ENCODE measurements at regions not wholly inside any gene's neighbourhood (a gene's known extent, or its start where the extent isn't known, plus 50 kb on each side); places are given as distances from the start of the nearest gene placed in this dataset.
"Not testable (repeated sequence)": the region's sequence is repeated elsewhere in the genome, so short reads cannot be mapped to it uniquely, and the experiment has no call there.

DNA sequence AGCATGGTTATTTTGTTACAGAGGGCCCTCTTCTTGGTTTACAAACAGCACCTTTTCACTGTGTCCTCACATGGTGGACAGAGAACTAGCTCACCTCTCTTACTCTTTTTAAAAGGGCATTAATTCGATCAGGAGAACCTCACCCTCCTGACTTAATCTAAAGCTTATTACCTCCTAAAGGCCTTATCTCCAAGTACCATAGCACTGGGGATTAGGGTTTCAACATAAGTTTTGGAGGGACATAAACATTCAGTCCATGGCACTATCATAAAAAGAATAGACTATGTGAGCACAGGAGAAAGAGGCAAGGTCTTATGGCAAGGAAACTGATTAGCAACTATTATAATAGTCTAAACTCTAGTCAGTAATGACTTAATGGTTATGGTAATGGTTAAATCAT lies 736.2 kb upstream of the ADGRB3 start:
- no peak for DNase-seq (ENCODE audit: low read depth in 2 of 2)

DNA sequence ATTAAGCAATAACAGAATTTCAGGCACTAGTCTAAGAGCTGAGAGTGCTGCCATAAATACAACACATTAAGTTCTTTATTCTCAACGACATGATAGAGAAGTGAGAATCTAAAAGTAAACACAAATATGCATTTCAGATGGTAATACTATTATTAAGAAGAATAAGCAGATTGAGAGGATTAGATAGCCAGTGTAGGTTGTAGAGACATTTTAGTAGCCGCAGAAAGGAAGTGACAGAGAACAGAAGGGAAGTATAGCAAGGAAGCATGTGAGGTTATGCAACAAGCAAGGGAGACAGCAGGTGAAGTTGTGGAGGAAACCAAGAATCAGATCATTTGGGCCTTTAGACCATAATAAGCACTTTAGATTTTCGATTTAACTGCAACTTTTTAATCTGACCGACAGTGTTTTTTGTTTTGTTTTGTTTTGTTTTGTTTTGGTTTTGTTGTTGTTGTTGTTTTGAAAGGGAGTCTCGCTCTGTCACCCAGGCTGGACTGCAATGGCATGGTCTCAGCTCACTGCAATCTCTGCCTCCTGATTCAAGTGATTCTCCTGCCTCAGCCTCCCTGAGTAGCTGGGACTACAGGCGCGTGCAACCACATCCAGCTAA lies 737.0 kb upstream of the ADGRB3 start:
- no peak for DNase-seq (ENCODE audit: low read depth in 2 of 2)

DNA sequence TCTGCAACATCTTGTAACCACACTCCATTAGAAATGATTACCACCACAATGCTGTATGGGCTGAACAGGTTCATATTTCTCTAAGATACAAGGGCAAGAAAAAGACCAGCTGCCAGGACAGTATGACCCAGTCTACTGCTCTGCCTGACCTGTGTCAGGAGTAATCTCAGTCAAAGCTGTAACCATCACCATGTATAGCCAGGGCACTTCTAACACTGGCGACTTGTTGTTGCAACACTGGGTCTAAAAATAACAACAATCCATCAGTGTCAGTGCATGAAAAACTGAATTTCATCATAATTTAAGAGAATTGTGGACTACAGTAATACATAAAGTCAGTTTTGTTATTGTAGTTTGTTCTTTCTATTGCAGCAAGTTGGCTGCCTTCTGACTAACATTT lies 738.6 kb upstream of the ADGRB3 start:
- no peak for DNase-seq (ENCODE audit: low read depth in 2 of 2)

DNA sequence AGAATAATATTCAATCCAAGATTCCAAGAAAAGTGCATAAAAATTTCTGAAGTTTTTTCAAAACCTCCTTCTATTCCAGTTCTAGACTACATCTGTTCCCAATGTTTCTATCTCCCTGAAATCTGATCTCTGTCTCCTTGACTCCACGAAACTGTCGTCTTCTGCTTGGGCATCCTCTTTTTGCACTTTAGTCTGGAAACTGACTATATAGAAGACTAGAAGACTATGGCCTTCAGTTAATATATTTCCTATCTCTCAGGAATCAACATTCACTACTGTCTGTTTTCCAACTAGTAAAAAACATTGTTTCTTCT lies 745.4 kb upstream of the ADGRB3 start:
- DNase-seq (ENCODE audit: low read depth in 2 of 2), result no peak

DNA sequence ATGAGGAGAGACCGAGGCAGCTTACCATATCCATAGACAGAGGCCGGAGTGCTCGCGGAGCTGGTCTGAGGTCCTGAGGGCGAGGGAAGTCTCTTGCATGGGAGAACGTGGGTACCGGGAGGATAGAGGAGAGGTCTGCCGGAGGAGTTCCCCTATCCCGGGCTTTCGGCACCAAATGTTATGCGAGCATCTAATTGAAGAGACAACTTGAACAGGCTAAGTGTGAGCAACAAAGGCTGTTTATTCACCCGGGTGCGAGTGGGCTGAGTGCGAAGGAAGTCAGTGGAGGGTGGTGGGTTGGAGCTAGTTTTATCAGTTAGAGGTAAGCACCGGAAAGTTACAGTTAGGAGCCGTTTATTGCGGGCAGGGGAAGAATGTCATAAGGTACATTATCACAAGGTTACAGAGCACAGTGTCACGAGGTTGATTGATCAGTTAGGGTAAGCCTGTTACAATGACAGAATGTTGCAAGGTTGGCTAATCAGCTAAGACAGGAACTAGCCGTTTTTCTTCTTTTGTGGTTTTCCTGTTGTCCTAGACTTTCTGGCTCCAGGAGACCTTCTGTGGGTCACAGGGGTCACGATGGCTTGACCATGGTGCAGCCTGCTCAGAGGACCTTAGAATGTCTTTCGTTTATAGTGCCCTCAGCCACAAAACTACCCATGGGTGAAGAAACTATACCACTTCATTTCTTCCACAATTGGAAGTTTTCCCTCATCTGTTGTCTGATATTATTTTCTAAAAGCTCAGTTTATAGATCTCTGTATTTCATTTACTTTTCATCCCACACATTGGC lies 746.0 kb upstream of the ADGRB3 start:
- DNase-seq (ENCODE audit: low read depth in 2 of 2), result no peak

DNA sequence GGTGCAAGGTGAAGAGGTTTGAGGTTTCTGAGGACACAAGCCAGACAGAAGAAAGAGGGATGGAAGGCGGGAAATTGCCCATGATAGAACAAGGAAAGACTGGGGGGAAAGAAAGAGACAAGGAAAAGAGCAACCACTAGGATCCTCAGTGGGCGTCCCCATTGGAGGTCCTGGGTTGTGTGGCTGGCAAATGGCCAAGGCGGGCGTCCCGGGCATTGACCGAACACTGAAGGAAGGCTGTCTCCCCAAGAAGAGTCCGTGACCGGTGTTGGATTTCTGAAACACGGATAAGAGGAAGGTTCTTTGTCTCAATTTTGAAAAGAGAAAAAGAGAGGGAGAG lies 746.6 kb upstream of the ADGRB3 start:
- DNase-seq (ENCODE audit: low read depth in 2 of 2), result no peak

DNA sequence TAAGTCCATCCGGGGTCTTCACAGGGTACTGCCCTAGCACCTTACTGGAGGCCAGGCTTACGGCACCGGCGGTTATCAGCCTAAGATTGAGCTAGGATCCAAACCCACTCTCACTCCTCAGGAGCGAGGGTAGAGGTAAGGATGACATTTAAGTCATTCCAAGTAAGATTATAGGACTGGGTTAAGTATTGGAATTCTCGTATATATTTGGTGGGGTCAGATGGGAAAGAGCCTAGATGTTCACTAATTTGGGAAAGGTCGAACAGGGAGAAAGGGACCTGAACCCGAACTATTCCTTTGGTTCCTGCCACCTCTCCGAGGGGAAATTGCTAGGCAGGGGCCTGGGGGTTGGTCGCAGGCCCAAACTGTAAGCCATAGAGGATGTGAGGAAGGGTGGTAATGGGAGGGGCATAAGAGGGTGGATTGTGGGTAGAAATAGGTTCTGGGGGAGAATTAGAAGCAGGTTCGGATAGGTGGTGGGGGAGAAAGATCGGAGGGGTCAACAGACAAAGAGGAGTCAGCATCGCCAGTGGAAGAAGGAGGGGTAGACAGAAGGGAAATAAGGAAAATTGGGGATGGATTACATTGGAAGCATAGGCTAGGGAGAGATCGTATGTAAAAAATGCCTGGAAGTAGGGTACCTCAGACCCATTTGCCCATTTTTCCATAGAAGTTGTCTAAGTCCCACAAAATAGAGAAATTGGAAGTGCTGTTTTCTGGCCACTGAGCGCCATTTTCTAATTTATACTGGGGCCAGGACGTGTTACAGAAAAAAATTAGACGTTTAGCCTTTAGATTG lies 747.1 kb upstream of the ADGRB3 start:
- DNase-seq (ENCODE audit: low read depth in 2 of 2), result no peak

DNA sequence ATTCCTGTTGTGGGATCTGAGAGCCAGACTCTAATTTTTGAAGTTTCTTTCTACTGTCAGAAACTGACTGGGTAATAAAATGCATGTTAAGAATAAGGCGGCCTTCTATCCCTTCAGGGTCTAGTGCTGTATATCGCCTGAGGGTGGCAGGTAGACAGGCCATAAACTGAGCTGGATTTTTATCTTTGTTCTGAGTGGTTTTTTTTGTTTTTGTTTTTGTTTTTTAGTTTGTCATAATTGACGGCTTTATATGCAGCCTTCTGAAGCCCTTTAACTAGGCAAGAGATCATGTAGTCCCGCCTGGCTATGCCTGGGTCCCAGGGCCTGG lies 747.7 kb upstream of the ADGRB3 start:
- no peak for DNase-seq (ENCODE audit: low read depth in 2 of 2)

DNA sequence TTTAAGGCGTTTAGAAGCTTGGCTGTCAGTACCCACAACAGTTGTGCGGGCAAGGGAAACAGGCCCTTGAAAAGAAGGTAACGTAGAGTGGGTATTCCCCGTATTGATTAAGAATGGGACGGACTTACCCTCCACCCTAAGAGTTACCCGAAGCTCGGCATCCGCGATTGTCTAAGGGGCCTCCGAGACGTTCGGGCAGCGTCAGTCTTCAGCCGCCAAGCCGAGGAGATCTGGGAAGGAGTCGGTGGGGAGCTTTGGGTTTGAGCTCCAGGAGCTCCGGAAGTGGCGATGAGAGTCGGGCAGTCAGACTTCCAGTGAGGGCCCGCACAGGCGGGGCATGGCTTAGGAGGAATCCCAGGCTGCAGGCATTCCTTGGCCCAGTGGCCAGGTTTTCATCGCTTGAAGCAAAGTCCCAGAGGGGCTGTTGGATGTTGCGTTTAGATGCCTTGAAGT lies 748.2 kb upstream of the ADGRB3 start:
- DNase-seq (ENCODE audit: low read depth in 2 of 2), result no peak

DNA sequence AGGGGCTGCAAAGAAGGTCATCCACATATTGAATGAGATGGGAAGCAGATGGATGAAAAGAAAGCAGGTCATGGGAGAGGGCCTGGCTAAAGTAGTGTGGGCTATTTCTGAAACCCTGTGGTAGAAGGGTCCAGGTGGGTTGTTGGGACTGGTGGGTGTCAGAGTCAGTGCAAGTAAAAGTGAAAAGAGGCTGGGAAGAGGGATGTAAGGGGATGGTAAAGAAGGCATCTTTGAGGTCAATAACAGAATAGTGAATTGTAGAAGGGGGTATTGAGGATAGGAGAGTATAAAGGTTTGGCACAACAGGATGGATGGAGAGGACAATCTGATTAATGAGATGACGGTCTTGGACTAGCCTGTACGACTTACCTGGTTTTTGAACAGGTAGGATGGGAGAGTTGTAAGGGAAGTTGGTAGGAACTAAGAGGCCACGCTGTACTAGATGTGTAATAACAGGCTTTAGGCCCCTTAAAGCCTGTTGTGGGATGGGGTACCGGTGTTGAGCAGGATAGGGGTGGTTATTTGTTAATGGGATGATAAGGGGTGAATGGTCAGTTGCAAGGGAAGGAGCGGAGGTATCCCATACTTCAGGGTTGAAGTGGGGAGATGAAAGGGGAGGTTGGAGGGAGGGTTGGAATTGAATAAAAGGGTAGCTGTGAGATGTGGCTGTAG lies 748.9 kb upstream of the ADGRB3 start:
- no peak for DNase-seq (ENCODE audit: low read depth in 2 of 2)

DNA sequence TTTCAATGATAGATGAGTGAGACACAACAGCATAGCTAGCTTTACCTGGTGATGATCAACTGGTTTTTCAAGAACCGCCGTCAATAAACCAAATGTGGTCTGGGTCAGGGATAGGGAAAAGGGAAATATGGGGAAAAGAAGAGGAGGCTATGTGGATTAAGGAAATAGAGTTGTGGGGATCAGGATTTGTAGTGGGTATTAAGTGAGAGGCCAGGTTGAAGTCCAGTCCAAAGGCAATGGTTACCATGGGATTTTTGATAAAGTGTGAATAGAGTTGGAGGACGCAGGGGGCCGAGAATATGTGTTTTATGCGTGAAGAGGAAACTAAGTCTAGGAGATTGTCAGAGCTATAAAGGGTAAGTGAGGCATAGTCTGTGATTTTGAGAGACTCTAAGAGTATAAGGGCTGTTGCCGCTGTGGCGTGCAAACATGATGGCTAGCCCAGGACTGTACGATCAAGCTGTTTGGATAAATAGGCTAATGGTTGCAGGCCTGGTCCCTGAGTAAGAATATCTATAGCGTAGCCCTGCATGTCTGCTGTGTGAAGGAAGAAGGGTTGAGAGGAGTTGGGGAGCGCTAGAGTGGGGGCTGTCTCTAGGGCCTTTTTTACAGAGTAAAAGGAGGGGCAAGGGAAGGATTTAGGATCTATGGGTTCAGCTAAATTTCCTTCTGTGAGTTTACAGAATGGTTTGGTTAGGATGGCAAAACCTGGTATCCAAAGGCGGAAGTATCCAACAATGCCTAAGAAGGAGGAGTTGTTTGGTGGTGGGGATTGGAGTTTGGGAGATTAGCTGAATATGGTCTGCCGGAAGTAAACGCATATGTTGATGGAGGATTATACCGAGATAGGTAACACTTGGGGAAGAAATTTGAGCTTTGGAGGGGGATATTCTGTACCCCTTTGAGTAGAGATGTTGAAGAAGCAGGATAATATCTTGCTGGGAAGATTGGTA lies 749.7 kb upstream of the ADGRB3 start:
- no peak for DNase-seq (ENCODE audit: low read depth in 2 of 2)

DNA sequence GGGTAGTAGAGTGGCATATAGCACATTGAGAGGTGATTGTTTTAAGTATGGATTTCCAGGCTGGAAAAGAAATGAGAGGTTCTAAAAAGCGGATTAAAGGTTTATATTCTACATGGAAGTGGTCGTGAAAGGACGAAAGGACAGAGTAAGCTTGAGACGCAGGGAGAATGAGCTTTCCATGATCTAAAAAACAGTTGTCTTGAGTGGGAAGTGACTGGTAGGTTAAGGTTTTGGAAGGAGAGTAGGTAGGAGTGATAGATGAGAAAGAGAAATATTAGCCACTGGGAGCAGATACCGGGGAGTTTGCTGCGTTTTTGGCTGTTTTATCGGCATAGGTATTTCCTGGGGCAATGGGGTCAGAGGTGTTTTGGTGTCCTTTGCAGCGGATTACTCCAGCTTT lies 750.6 kb upstream of the ADGRB3 start:
- no peak for DNase-seq (ENCODE audit: low read depth in 2 of 2)

DNA sequence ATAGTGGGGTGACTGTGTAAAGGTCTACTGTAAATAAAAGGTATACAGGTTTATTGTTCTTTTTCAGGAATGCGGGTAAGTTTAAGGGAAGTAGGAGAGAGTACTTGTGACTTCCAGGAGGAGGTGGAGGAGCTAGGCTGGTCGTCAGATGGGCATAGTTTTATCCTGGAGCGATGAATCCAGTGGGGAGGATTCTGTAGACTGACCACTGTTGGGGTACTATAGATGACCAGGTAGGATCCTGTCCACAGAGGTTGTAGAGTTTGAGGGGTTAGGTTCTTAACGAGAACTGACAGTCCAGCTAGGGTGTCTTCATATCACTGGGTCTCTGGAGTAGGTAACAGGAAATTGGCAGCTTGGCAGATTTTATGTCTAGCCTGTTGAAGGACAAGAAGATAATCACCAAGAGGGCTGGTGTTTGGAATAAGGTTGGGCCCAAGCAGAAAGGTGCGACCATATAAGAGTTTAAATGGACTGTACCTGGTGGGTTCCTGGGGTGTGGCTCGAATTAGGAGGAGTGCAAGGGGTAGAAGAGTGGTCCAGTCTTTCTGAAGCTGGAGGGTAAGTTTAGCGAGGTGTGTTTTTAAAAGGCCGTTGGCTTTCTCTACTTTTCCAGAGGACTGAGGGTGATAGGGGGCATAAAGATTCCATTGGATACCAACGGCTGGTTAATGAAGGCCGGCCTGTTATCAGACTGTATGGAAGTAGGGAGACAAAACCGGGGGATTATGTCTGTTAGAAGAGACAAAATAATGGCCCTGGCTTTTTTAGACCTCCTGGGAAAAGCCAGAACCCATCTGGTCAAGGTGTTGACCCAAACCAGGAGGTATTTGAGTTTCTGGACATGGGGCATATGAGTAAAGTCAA lies 751.3 kb upstream of the ADGRB3 start:
- DNase-seq (ENCODE audit: low read depth in 2 of 2), result no peak

DNA sequence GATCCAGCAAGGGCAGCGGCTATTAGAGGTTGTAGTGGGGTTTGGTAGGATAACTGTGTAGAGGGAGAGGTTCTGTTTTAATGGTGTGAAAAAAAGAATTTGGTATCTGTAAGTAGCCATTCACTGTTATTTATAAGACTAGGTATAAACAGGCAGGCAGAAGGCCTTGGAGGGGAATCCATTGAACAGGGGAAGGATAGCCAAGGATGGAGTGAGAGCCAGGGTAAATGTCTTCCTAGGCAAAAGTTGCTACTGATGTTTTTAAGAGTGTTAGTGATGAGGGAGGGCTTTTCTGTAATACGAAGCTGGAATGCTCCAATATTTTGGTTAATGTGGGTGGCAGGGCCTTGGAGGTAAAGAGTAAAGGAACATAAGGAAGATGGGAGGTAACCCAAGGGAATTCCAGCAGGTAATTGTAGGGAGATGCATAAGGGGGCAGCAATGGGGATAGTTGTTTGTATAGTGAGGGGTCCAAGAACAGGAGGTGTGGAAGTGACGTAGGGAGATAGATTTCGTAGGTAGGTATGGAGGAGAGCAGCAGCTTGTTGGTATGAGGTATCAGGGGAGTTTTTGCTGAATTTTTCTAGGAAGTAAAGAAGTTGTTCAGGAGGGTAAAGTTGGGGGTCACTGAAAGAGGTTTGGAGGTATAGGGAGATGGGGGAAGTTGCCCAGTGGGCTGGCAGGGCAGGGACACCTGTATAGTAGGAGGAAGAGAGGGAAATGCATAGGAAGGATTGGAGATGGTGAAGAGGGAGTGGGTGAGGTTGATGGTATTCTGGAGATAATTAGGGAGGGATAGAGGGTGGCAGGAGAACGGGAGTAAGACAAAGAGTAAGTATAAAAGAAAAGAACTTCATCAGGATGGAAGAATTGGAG lies 752.4 kb upstream of the ADGRB3 start:
- DNase-seq (ENCODE audit: low read depth in 2 of 2), result no peak

DNA sequence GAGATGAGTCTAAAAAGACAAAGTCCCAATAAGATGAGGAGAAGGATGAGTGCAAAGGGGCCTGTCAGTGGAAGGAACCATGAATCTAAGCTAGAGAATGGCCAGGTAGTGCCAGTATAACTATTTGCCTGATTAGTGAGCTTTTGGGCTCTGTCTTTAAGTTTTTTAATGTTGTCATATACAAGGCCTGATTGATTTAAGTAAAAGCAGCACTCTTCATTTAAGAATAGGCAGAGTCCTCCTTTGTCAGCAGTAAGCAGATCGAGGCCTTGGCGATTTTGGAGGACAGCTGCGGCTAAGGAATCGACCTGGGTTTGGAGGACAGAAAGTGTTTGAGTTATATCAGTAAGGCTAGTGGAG lies 753.4 kb upstream of the ADGRB3 start:
- DNase-seq (ENCODE audit: low read depth in 2 of 2), result no peak

DNA sequence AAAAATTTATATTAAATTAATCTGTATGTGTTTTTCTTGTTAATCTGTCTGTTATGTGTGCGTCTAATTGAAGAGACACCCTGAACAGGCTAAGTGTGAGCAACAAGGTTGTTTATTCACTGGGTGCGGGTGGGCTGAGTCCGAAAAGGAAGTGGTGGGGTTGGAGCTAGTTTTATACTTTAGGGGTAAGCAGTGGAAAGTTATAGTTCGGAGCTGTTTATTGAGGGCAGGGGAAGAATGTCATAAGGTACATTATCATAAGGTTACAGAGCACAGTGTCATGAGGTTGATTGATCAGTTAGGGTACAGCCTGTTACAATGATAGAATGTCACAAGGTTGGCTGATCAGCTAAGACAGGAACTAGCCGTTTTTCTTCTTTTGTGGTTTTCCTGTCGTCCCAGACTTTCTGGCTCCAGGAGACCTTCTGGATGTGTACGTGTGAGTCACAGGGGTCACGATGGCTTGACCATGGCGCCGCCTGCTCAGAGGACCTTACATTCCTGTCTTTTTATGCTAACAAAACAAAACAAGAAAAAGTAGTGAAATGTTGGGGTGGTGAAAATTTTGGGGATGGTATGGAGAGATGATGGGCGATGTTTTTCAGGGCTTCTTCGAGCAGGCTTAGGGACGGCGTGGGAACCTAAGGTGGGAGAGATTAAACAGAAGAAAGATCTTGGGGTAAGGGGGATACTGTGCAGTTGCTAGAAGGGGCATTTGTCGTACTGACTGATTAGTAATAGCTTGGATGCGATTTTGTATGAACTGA lies 754.0 kb upstream of the ADGRB3 start:
- DNase-seq (ENCODE audit: low read depth in 2 of 2), result no peak

DNA sequence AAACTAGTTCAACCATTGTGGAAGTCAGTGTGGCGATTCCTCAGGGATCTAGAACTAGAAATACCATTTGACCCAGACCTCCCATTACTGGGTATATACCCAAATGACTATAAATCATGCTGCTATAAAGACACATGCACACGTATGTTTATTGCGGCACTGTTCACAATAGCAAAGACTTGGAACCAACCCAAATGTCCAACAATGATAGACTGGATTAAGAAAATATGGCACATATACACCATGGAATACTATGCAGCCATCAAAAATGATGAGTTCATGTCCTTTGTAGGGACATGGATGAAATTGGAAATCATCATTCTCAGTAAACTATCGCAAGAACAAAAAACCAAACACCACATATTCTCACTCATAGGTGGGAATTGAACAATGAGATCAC lies 754.7 kb upstream of the ADGRB3 start:
- not testable (repeated sequence) for DNase-seq (ENCODE audit: low read depth in 2 of 2)

DNA sequence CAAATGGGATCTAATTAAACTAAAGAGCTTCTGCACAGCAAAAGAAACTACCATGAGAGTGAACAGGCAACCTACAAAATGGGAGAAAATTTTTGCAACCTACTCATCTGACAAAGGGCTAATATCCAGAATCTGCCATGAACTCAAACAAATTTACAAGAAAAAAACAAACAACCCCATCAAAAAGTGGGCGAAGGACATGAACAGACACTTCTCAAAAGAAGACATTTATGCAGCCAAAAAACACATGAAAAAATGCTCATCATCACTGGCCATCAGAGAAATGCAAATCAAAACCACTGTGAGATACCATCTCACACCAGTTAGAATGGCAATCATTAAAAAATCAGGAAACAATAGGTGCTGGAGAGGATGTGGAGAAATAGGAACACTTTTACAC lies 755.2 kb upstream of the ADGRB3 start:
- not testable (repeated sequence) for DNase-seq (ENCODE audit: low read depth in 2 of 2)
